Endodermal cell (in vitro differentiated cells): ENCODE measurements at regions not wholly inside any gene's neighbourhood (a gene's known extent, or its start where the extent isn't known, plus 50 kb on each side); places are given as distances from the start of the nearest gene placed in this dataset.

Source experiments
- DNase-seq: peaks from one replicate; pipeline ENCODE4 v3.0.0-alpha.2; 2017
- H3K27ac ChIP-seq: 2 replicates; pipeline ENCODE4 v1.5.1; 2013; ENCODE audit warnings: mild to moderate bottlenecking, low read depth, low read length, moderate library complexity
- H3K27me3 ChIP-seq: 2 replicates; pipeline ENCODE4 v1.6.1; 2013; ENCODE audit warnings: mild to moderate bottlenecking, low read length, moderate library complexity; ENCODE audit not compliant: insufficient read depth, control insufficient read depth, poor library complexity, severe bottlenecking
- H3K36me3 ChIP-seq: 2 replicates; pipeline ENCODE4 v1.7.0; 2013; ENCODE audit warnings: mild to moderate bottlenecking, low read length, moderate library complexity; ENCODE audit not compliant: control insufficient read depth, insufficient read depth
- H3K4me1 ChIP-seq: one replicate; pipeline ENCODE4 v1.7.0; 2013; ENCODE audit warnings: low read length; ENCODE audit not compliant: control insufficient read depth, insufficient read depth
- H3K4me3 ChIP-seq: 2 replicates; pipeline ENCODE4 v1.5.1; 2013; ENCODE audit warnings: mild to moderate bottlenecking, low read length, moderate library complexity
- H3K9ac ChIP-seq: 2 replicates; pipeline ENCODE4 v1.6.1; 2013; ENCODE audit warnings: mild to moderate bottlenecking, low read length, moderate library complexity; ENCODE audit not compliant: poor library complexity, severe bottlenecking; ENCODE audit errors: extremely low read depth
- H3K9me3 ChIP-seq: 2 replicates; pipeline ENCODE4 v1.6.1; 2013; ENCODE audit warnings: mild to moderate bottlenecking, low read length, moderate library complexity; ENCODE audit not compliant: control insufficient read depth
- H3K27ac Mint-ChIP-seq: 2 replicates; pipeline ENCODE4 v1.8.0; 2020; ENCODE audit warnings: mixed read lengths
- H3K27me3 Mint-ChIP-seq: 2 replicates; pipeline ENCODE4 v1.8.0; 2021; ENCODE audit warnings: mild to moderate bottlenecking, mixed read lengths; ENCODE audit not compliant: insufficient read depth
- H3K36me3 Mint-ChIP-seq: 2 replicates; pipeline ENCODE4 v1.8.0; 2020; ENCODE audit warnings: low read depth, mixed read lengths
- H3K4me1 Mint-ChIP-seq: 2 replicates; pipeline ENCODE4 v1.8.0; 2020; ENCODE audit warnings: mixed read lengths
- H3K4me3 Mint-ChIP-seq: 2 replicates; pipeline ENCODE4 v1.8.0; 2020; ENCODE audit warnings: mild to moderate bottlenecking, moderate library complexity, mixed read lengths
- H3K9me3 Mint-ChIP-seq: 2 replicates; pipeline ENCODE4 v1.8.0; 2020; ENCODE audit warnings: mild to moderate bottlenecking, mixed read lengths
- WGBS, 2 experiments: methylation state at CpG; one replicate each; pipeline versions ENCODE4 v1.1.5 to v1.1.7; 2013; ENCODE audit warnings: missing lambda C conversion rate in 2 of 2, mixed read lengths in 1 of 2; ENCODE audit not compliant: insufficient coverage in 1 of 2, insufficient read length in 1 of 2; 5-methylcytosine and 5-hydroxymethylcytosine counted together
- TF ChIP-seq, protein P1 (sequence below): fragments of 200-600 bp; sonication (generic); conservative IDR thresholded peaks from 2 replicates; pipeline ENCODE4 v1.5.0; 2021; ENCODE audit warnings: antibody characterized with exemption, mild to moderate bottlenecking

DNA sequence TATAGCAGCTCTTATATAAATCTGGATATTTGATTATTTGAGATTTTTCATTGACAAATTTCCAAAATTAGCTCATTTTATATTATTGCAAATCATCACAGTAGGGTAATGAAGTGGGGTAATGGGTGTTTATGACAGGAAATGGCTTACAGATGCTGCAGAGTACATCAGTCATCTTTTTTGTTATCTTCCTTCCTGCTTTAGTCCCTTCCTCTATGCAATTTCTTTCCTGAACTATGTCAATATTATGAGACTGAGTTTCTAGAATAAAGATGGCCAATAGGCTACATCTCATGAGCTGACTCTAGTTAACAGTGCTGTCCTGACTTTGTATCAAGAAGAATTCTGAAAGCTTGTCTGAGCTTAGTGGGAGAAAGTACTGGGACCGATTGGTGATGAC lies 244.5 kb downstream of the XPNPEP1 start:
- Mint-ChIP-seq H3K27ac (no peak overlapping the region), H3K4me3 (no peak overlapping the region), H3K36me3 (no peaks in the 10 kb centered on the region), H3K4me1 (no peaks in the 10 kb centered on the region), H3K27me3 (no peaks in the 10 kb centered on the region), H3K9me3 (no peaks in the 10 kb centered on the region)
- 57 to 86% methylated on average over 1 of the region's 1 CpG for WGBS, 2 experiments
- H3K27ac ChIP-seq: no peak overlapping the region
- TF ChIP-seq, protein P1, sequence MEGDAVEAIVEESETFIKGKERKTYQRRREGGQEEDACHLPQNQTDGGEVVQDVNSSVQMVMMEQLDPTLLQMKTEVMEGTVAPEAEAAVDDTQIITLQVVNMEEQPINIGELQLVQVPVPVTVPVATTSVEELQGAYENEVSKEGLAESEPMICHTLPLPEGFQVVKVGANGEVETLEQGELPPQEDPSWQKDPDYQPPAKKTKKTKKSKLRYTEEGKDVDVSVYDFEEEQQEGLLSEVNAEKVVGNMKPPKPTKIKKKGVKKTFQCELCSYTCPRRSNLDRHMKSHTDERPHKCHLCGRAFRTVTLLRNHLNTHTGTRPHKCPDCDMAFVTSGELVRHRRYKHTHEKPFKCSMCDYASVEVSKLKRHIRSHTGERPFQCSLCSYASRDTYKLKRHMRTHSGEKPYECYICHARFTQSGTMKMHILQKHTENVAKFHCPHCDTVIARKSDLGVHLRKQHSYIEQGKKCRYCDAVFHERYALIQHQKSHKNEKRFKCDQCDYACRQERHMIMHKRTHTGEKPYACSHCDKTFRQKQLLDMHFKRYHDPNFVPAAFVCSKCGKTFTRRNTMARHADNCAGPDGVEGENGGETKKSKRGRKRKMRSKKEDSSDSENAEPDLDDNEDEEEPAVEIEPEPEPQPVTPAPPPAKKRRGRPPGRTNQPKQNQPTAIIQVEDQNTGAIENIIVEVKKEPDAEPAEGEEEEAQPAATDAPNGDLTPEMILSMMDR: no peak
- H3K36me3 ChIP-seq: no peaks in the 10 kb centered on the region
- no peak for DNase-seq
- no peaks in the 10 kb centered on the region for H3K27me3 ChIP-seq
- H3K4me1 ChIP-seq: no peaks in the 10 kb centered on the region
- no peak overlapping the region for H3K4me3 ChIP-seq
- H3K9me3 ChIP-seq: peaks cover 7% of the 10 kb centered on the region
- H3K9ac ChIP-seq: no peak overlapping the region

GRCh38 chr10:109676703-109677102 lies 246.6 kb downstream of the XPNPEP1 start:
- Mint-ChIP-seq H3K4me1 (no peaks in the 10 kb centered on the region), H3K4me3 (no peak overlapping the region), H3K27me3 (no peaks in the 10 kb centered on the region), H3K36me3 (no peaks in the 10 kb centered on the region), H3K27ac (no peak overlapping the region), H3K9me3 (no peaks in the 10 kb centered on the region)
- Histone ChIP-seq H3K4me1 (no peaks in the 10 kb centered on the region), H3K27me3 (no peaks in the 10 kb centered on the region), H3K4me3 (no peak overlapping the region), H3K36me3 (no peaks in the 10 kb centered on the region), H3K9me3 (peaks cover 10% of the 10 kb centered on the region), H3K27ac (no peak overlapping the region), H3K9ac (no peak overlapping the region)
- TF ChIP-seq, protein P1: no peak
- no peak for DNase-seq

DNA sequence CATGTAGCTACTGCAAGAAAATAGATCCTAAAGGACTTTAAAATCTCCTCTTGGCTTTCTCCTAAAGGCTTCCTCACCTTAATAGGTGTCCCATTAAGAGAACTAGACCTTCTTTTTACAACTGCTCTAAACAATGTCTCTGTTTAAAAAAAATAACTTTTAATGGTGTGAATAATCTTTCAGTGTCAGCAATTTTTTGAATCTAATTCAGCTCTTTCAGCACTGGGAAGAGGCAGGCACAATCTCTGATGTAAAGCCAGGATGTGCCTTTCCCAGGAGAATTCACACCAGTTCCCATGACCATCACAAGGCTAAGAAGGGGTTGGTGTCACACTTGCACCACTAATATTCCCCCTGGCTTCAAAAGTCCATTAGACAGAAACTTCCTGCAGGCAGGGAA lies 254.6 kb downstream of the XPNPEP1 start:
- Mint-ChIP-seq H3K4me1 (no peaks in the 10 kb centered on the region), H3K4me3 (no peak overlapping the region), H3K36me3 (no peaks in the 10 kb centered on the region), H3K27ac (no peak overlapping the region), H3K27me3 (peaks cover 1% of the 10 kb centered on the region), H3K9me3 (no peaks in the 10 kb centered on the region)
- Histone ChIP-seq H3K9me3 (peaks cover 33% of the 10 kb centered on the region), H3K27me3 (no peaks in the 10 kb centered on the region), H3K4me3 (no peak overlapping the region), H3K27ac (no peak overlapping the region), H3K4me1 (no peaks in the 10 kb centered on the region), H3K9ac (no peak overlapping the region), H3K36me3 (no peaks in the 10 kb centered on the region)
- no peak for DNase-seq
- TF ChIP-seq, protein P1: no peak
